GM12872 (cell line): ENCODE measurements at regions not wholly inside any gene's neighbourhood (a gene's known extent, or its start where the extent isn't known, plus 50 kb on each side); places are given as distances from the start of the nearest gene placed in this dataset.

Source experiments
- TF ChIP-seq, protein P1 (sequence below): IDR thresholded peaks from 3 replicates; pipeline ENCODE4 v1.5.1; 2011; ENCODE audit warnings: low read depth, mild to moderate bottlenecking, low read length, moderate library complexity; ENCODE audit not compliant: insufficient read depth

DNA sequence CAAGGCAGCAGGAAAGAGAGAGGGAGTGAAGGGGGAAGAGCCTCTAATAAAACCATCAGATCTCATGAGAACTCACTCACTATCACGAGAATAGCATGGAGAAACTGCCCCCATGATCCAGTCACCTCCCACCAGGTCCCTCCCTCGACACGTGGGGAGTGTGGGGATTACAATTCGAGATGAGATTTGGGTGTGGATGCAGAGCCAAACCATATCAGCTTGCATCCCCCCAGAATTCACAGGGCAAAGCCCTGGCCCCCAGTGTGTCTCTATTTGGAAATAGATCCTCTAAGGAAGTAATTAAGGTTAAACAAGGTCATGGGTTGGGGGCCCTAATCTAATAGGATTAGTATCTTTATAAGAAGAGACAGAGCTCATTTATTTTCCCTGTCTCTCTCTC, 56.1 kb upstream of the TCL1A start:
- TF ChIP-seq, protein P1, sequence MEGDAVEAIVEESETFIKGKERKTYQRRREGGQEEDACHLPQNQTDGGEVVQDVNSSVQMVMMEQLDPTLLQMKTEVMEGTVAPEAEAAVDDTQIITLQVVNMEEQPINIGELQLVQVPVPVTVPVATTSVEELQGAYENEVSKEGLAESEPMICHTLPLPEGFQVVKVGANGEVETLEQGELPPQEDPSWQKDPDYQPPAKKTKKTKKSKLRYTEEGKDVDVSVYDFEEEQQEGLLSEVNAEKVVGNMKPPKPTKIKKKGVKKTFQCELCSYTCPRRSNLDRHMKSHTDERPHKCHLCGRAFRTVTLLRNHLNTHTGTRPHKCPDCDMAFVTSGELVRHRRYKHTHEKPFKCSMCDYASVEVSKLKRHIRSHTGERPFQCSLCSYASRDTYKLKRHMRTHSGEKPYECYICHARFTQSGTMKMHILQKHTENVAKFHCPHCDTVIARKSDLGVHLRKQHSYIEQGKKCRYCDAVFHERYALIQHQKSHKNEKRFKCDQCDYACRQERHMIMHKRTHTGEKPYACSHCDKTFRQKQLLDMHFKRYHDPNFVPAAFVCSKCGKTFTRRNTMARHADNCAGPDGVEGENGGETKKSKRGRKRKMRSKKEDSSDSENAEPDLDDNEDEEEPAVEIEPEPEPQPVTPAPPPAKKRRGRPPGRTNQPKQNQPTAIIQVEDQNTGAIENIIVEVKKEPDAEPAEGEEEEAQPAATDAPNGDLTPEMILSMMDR: no peak

DNA sequence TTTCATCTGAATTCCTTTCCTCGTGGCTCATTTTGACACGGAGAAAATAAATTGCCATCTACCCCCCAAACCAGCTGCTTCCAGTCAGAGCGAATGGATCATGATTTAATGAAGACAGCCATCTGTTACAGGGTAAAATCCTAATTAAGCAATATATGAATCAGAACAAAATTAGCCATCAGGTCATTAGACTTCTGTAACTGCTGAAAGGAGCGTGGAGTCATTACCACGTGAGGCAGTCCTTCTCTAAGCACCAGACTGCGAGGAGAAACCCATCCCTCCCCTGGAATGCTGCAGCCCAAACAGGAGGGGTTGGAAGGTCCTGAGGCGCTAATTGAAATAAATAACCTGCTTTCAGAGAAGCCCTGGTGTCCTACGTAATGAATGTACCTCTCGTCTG, 51.1 kb upstream of the TCL1A start:
- TF ChIP-seq, protein P1: no peak

DNA sequence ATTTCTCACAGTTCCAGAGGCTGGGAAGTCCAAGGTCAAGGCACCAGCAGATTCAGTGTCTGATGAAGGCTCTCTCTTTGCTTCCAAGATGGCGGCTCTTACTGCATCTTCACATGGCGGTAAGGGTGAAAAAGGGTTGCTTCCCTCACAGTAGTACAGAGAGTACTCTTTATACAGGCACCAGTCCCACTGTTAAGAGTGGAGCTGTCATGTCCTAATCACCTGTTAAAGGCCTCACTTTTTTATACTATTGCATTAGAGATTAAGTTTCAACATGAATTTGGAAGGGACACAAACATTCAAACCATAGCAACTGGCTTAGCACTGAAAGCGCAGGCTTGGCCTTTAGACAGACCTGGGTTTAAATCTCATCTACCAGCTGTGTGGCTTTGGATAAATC, 50.0 kb upstream of the TCL1A start:
- TF ChIP-seq, protein P1: no peak
